OCI-LY1 (cell line): ENCODE measurements at regions not wholly inside any gene's neighbourhood (a gene's known extent, or its start where the extent isn't known, plus 50 kb on each side); places are given as distances from the start of the nearest gene placed in this dataset.

Experiments
- CTCF ChIP-seq: fragments of 200-600 bp; sonication (generic), shearing (Covaris generic); IDR thresholded peaks from 2 replicates; pipeline ENCODE4 v1.5.1; 2017; ENCODE audit warnings: mild to moderate bottlenecking, antibody characterized with exemption, low read length, moderate library complexity, mixed read lengths
- EZH2 ChIP-seq: fragments of 200-600 bp; sonication (generic), shearing (Covaris generic); IDR thresholded peaks from 2 replicates; pipeline ENCODE4 v1.8.0; 2017; ENCODE audit warnings: borderline replicate concordance, mixed run types, mild to moderate bottlenecking, antibody characterized with exemption, low read length, moderate library complexity, mixed read lengths

GRCh38 chr6:86045038-86045437 lies 402.4 kb upstream of the SYNCRIP start:
- no peak for TF ChIP-seq CTCF
- TF ChIP-seq EZH2: no peak
